NCI-H2107 treated with DMSO at 0.1 percent for 48 hours (cell line): ENCODE measurements at regions not wholly inside any gene's neighbourhood (a gene's known extent, or its start where the extent isn't known, plus 50 kb on each side); places are given as distances from the start of the nearest gene placed in this dataset.
"Not testable (repeated sequence)": the region's sequence is repeated elsewhere in the genome, so short reads cannot be mapped to it uniquely, and the experiment has no call there.

Experiments used
- DNase-seq: peaks from one replicate; lab custom pipeline; 2025; ENCODE audit not compliant: unreplicated experiment; lab: John Stamatoyannopoulos, UW

DNA sequence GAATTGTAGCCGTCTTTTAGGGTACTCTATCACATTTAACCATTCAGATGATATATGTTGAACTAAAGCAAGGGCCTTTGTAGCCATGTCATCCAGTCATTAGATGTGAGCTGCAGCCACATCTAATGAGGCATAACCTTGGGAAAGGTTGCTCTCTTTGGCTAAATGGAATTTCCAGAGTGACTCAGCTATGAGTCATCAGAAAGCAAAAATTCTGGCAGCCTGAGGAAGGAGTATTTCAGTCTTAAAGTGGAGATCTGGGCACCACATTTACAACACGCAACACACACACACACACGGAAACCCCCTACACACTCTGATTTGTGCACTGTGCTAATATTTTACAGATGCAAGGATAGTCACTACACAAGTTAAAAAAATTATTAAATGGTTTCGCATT, 176.9 kb upstream of the ZWINT start:
- no peak for DNase-seq

DNA sequence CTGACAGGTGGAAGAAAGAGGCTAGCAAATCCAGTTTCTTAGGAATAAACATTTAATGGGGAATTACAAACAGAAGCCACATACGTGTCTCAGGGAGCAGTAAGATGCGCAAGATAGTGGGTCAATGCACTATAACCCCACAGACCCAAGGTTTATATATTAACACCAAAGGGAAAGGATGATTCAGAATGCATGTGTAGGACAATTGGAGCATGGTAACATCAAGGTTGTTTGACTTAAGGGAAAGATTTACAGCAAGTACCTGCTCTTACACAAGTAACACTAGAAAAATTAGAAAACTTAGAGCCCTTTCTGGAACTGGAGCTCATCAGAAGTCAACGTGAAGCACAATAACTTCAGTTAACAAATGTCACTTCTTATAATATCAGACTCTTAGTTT, 161.1 kb upstream of the ZWINT start:
- no peak for DNase-seq

DNA sequence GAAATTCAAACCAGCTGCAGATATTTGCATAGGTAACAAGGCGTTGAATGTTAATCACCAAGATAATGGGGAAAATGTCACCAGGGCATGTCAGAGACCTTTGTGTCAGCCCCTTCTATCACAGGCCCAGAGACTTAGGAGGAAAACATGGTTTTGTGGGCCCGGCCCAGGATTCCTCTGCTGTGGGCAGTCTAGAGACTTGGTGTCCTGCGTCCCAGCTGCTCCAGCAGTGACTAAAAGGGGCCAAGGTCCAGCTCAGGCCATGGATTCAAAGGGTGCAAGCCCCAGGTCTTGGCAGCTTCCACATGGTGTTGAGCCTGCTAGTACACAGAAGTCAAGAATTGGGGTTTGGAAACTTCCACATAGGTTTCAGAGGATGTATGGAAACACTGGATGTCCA, 147.5 kb upstream of the ZWINT start:
- DNase-seq: no peak

DNA sequence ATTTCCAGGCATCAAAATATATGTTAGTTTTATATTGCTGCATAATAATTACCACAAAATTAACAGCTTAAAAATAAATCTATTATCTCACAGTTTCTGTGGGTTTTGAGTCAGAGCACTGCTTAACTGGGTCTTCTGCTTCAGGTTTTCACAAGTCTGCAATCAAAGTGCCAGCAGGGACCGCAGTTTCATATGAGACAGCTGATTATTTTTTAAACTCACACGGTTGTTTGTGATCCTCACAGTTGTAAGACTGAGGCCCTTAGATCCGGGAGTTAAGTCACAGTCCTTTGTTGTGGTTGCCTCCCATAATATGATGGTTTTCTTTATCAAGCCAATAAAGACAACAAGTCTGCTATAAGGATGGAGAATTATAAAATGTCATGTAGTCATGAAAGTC, 146.0 kb upstream of the ZWINT start:
- DNase-seq: no peak

DNA sequence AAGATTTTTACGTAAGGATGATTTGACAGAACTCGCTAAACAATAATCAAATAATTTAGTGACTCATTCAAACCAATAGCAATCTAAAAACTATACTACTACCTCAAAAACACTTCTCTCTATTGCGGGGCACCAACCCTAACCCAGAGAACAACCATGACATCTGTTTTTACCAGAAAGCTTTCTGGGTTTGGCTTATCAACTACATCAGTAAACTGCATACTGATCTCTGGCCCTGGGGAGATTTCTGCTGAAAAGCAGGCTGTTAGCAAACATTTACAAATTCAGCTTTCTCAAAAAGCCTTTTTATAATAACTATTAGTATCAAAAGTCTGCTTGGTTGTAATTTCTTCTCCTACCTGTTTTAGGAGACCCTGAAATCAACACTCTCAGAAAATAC, 144.5 kb upstream of the ZWINT start:
- no peak for DNase-seq

DNA sequence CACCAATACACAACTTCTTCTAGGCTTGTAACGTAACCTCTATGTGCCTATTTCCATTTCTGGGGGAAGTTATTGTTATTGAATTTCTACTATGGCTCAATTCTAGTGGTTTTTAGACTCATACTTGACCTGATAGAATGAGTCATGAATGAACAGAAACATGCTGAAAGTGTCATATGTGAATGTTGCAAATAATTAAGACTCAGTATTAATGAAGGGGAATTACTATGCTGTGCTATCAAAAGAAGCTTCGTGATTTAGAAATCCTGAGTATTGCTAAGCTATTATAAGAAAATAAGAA, 135.1 kb upstream of the ZWINT start:
- DNase-seq: no peak

DNA sequence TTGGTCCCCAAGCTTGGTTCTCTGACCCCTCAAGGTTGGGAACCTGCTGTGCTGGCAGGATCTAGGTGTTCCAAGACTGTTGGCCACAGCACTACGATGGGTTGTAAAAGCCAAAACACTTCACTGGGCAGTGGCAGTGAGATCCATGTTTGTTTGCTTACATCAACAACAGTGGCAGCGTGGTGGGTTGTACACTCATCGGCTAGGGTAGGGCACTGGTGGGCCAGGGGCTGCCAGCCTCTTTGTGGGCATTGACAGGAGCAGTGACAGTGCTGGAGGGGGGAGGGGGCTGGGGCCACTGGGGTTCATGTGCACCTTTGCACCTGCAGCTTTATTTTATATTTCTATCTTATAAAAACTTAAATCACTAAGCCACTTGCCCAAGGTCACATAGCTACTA, 126.7 kb upstream of the ZWINT start:
- DNase-seq: no peak

DNA sequence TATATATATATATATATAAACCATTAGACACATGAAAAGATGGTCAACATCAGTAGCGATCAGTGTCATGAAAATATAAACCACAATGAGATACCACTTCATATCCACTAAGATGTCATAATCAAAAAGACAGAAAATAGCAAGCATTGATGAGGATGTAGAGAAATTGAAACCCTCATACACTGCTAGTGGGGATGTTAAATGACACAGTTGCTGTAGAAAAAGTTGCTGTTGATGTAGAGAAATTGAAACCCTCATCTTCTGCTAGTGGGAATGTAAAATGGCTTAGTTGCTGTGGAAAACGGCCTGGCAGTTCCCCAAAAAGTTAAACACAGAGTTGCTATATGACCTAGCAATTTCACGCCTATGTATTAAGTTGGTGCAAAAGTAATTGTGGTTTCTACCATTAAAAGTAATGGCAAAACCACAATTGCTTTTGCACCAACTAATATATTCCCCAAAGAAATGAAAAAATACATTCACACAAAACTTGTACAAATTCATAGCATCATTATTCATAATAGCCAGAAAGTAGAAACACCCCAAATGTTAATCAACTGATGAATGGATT, 120.5 kb upstream of the ZWINT start:
- DNase-seq: no peak

DNA sequence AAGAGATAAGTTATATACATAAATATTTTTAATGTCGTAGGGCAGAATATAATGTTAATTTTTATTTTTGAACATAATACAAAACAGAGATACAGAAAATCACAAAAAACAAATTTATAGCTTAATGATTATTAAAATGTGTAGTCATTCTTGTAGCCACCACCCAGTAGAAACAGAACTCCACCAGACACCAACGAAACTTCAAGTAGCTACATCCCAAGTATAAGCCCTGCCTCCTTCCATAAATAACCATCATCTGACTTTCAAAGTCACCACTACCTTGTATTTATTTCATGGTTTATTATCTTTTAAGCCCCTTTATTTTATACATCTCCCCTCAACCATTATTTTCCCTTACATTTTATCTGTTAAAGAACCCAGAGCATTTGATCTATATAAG, 111.9 kb upstream of the ZWINT start:
- no peak for DNase-seq

DNA sequence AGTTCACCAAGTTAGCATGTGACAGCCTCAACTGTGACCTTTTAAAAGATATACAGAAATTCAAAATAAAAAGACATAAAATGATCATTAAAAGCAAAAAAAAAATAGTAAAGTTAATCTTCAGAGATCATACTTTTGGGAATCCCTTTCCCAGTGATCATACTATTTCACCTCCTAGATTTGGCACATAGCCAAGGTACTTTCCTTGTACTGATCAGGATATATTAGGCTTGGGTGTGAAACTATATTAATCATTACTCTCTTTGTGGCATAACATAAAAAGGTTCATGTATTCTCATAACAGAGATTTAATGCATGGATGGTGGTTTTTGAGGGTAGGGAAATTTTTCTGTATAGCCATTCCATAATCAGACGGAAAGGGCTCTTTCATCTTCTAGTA, 109.6 kb upstream of the ZWINT start:
- DNase-seq: no peak

DNA sequence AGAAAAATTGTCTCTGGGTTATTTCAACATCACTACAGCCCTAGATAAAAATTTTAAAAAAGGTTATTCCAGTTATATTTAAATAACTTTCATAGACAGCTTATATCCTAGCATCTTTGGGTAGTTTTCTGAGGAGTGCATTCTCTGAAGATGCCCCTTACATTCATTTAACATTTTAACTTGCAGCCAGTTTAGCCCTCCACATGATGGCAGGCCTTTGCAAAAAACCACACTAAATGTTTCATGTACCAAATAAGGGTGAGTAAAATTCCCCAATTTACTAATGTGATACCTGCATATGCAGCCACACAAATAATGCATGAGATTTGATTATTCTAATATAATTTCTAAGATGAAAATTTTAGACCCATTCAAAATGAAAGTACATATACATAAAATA, 108.4 kb upstream of the ZWINT start:
- peak; percentile 2 for DNase-seq

DNA sequence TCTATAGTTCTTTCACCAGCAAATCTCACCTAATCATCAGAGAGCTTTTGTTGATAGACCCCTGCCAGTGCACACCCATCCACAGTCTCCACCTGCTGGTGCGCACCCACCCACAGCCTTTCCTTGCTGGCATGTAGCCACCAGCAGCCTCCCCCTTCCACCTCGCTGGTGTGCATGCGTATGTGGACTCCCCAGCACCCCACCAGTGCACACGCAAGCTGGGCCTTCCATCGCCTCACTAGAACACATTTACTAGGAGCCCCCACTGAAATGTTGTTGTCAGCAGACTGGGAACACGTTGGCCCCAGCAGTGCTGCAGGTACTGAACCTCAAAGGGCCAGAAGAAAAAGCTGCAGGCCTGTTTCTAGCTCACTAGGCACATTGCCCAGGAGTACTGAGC, 104.9 kb upstream of the ZWINT start:
- no peak for DNase-seq

DNA sequence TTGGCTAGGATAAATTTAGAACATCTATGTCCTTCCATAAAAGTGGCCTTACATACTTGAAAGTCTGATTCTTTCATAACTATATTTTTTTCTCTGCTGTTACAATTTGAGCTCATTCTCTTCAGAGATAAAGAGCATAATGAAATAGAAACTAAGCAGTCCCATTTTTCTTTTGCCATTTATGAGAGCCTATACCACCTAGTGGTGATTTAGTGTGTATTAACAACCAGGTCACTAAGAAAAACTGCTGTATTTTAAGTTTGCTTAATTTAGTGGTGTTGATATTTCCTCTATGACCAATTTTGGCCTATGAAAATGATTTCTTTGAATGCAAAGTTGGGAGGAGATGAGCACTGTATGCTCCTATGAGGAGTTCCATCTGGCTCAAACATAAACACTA, 88.7 kb upstream of the ZWINT start:
- DNase-seq: no peak

DNA sequence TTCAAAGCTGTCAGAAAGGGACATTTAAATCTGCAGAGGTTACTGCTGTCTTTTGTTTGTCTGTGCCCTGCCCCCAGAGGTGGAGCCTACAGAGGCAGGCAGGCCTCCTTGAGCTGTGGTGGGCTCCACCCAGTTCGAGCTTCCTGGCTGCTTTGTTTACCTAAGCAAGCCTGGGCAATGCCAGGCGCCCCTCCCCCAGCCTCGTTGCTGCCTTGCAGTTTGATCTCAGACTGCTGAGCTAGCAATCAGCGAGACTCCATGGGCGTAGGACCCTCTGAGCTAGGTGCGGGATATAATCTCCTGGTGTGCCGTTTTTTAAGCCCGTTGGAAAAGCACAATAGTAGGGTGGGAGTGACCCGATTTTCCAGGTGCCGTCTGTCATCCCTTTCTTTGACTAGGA, 86.6 kb upstream of the ZWINT start:
- not testable (repeated sequence) for DNase-seq

DNA sequence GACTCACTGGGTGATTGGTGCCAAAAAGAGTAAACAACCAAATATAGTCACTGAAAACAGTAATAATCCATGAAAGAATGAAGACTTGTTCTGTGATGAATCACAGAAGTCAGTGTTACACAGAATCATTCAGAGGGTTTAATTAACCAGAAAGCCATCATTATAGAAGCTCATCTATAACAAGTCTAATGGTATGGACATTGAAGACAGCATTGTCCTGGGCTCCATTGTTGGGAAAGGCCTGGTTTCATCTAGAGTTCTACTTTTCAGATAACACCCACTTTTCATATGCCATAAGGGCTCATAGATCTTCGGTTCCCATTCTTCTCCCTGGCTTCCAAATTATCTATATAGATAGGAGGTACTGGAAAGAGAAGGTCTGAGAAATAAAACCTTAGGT, 80.3 kb upstream of the ZWINT start:
- DNase-seq: not testable (repeated sequence)
